HG03097 (cell line): ENCODE measurements at regions not wholly inside any gene's neighbourhood (a gene's known extent, or its start where the extent isn't known, plus 50 kb on each side); places are given as distances from the start of the nearest gene placed in this dataset.

Experiments used
- ATAC-seq: cut with Tn5 transposase; IDR thresholded peaks from one replicate; pipeline ENCODE4 v1.9.1; 2021; ENCODE audit not compliant: unreplicated experiment, low FRiP score

GRCh38 chr12:92034858-92035401 lies 110.7 kb downstream of the BTG1 start:
- peak; percentile 75 for ATAC-seq

GRCh38 chr12:92034083-92034482 lies 111.6 kb downstream of the BTG1 start:
- no peak for ATAC-seq

GRCh38 chr12:92032965-92033364 lies 112.7 kb downstream of the BTG1 start:
- no peak for ATAC-seq

- ATAC-seq, result no peak
Measured at GRCh38 chr12:92032101-92032500, 113.5 kb downstream of the BTG1 start.

- ATAC-seq, result peak; percentile 74
Measured at GRCh38 chr12:92030618-92031017, 115.0 kb downstream of the BTG1 start.

- ATAC-seq, result no peak
Measured at GRCh38 chr12:92029902-92030586, 115.6 kb downstream of the BTG1 start.

GRCh38 chr12:92029136-92029535 lies 116.5 kb downstream of the BTG1 start:
- ATAC-seq, result no peak

GRCh38 chr12:92028441-92028709 lies 117.3 kb downstream of the BTG1 start:
- no peak for ATAC-seq

GRCh38 chr12:92027701-92028440 lies 117.8 kb downstream of the BTG1 start:
- ATAC-seq, result no peak

GRCh38 chr12:92027243-92027642 lies 118.4 kb downstream of the BTG1 start:
- no peak for ATAC-seq

- no peak for ATAC-seq
Measured at GRCh38 chr12:92025462-92026207, 120.0 kb downstream of the BTG1 start.

- ATAC-seq, result no peak
Measured at GRCh38 chr12:92022093-92022492, 123.6 kb downstream of the BTG1 start.

- no peak for ATAC-seq
Measured at GRCh38 chr12:92021666-92022035, 124.0 kb downstream of the BTG1 start.

GRCh38 chr12:92020983-92021665 lies 124.5 kb downstream of the BTG1 start:
- no peak for ATAC-seq

GRCh38 chr12:92019491-92020277 lies 126.0 kb downstream of the BTG1 start:
- ATAC-seq, result no peak

GRCh38 chr12:92012691-92013090 lies 133.0 kb downstream of the BTG1 start:
- no peak for ATAC-seq

- ATAC-seq, result no peak
Measured at GRCh38 chr12:92010853-92011701, 134.6 kb downstream of the BTG1 start.

GRCh38 chr12:92010368-92010767 lies 135.3 kb downstream of the BTG1 start:
- no peak for ATAC-seq

- ATAC-seq, result no peak
Measured at GRCh38 chr12:92008345-92008744, 137.3 kb downstream of the BTG1 start.
